ENCODE measurements at regions not wholly inside any gene's neighbourhood (a gene's known extent, or its start where the extent isn't known, plus 50 kb on each side); places are given as distances from the start of the nearest gene placed in this dataset.

DNA sequence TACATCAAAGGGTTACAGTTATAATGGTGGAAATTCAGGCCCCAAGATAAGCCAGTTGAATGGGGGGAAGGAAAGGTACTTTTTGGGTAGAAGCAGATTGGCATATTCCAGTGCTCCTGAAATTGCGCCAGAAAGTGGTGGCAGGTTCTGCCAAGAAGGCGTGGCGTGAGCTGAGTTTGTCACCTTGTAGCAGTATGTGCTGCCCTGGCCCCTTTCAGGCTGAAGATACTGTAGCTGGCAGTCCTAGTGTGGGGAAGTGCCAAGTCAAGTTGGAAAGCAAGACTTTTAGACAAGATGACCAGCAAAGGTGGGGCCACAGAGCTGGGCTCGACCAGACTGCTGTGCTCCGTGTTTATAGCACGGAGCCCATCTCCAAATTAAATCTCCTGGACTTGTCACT, 133.6 kb upstream of the GLRA1 start (continued):
- TF ChIP-seq, protein P1, sequence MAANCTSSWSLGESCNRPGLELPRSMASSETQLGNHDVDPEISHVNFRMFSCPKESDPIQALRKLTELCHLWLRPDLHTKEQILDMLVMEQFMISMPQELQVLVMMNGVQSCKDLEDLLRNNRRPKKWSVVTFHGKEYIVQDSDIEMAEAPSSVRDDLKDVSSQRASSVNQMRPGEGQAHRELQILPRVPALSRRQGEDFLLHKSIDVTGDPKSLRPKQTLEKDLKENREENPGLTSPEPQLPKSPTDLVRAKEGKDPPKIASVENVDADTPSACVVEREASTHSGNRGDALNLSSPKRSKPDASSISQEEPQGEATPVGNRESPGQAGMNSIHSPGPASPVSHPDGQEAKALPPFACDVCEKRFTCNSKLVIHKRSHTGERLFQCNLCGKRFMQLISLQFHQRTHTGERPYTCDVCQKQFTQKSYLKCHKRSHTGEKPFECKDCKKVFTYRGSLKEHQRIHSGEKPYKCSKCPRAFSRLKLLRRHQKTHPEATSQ (tag by site-specific recombination; IDR thresholded peaks at IDR 0.05), result no peak
- TF ChIP-seq ZSCAN23 (tag by site-specific recombination; IDR thresholded peaks at IDR 0.05), result no peak

DNA sequence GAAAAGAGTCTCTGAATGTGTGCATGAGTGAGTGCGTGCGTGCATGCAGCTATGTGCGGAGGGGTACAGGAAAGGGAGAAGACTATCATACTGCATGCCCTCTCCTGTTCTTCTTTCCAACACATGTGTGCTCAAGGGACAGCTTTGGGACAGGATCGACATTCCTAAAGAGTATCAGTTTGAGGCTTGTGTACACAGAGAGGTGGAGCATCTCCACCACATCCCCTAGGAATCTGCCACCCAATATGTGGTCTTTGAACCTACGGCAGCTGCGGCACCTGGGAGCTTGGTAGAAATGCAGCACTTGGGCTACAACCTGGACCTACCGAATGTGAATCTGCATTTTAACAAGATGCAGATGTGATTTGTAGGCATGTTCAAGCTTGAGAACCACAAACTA, 132.3 kb upstream of the GLRA1 start:
- Histone ChIP-seq H3K4me1 (ENCODE audit: control insufficient read depth, insufficient read depth, low read length) (peaks cover 2% of the 10 kb centered on the region; the same call in 1 of the 2 replicates), H3K9me3 (ENCODE audit: control insufficient read depth, insufficient read depth, low read depth, low read length) (no peaks in the 10 kb centered on the region), H3K36me3 (ENCODE audit: control insufficient read depth in 2 of 2, insufficient read depth in 1 of 2, low read length in 2 of 2) (no peaks in the 10 kb centered on the region), H3K27ac (ENCODE audit: extremely low read depth, low read depth, low read length) (no peak overlapping the region), H3K4me3 (ENCODE audit: low read depth, low read length) (no peak overlapping the region)
- POLR2A ChIA-PET, result no interaction called here
- TF ChIP-seq ZNF132 (tag by site-specific recombination; IDR thresholded peaks at IDR 0.05; ENCODE audit: borderline replicate concordance) (no peak), KLF1 (tag by site-specific recombination; IDR thresholded peaks at IDR 0.05) (no peak), ZNF302 (tag by site-specific recombination; IDR thresholded peaks at IDR 0.05; ENCODE audit: low read depth) (no peak), ZNF785 (tag by site-specific recombination; IDR thresholded peaks at IDR 0.05) (no peak)
- CTCF ChIA-PET, result interaction anchor here (0.5 kb wide), 1 partner anchor 459 kb away, joined by 3 read pairs; no protein-coding TSS in a partner anchor

DNA sequence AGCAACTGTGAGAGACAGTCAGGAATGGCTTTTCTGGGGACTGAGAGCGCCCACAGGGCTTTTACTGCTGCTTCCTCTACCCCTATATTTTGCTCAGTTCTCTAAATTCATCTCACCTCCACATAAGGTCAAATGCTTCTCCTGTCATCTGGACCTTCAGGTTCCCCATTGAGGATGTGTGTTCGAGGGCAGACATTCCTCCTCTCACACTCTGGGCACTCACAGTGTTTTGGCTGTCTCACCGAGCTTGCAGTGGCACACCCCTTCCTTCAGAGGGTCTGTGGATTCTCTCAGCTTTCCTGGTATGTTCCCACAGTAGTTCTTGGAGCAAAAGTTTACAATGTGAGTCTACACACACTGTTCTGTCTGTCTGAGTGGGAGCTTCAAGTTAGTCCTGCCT, 127.8 kb upstream of the GLRA1 start:
- Histone ChIP-seq H3K27ac (ENCODE audit: extremely low read depth, low read depth, low read length) (no peak overlapping the region), H3K4me3 (ENCODE audit: low read depth, low read length) (no peak overlapping the region), H3K9me3 (ENCODE audit: control insufficient read depth, insufficient read depth, low read depth, low read length) (no peaks in the 10 kb centered on the region), H3K36me3 (ENCODE audit: control insufficient read depth in 2 of 2, insufficient read depth in 1 of 2, low read length in 2 of 2) (no peaks in the 10 kb centered on the region), H3K4me1 (ENCODE audit: control insufficient read depth, insufficient read depth, low read length) (peaks cover 2% of the 10 kb centered on the region; the same call in 1 of the 2 replicates)
- TF ChIP-seq WT1 (tag by site-specific recombination; IDR thresholded peaks at IDR 0.05) (no peak), ZNF2 (tag by site-specific recombination; IDR thresholded peaks at IDR 0.05) (no peak), ZBTB7A (tag by site-specific recombination; IDR thresholded peaks at IDR 0.05; ENCODE audit: low read depth) (no peak), ZNF544 (tag by site-specific recombination; IDR thresholded peaks at IDR 0.05) (no peak), MYNN (tag by site-specific recombination; IDR thresholded peaks at IDR 0.05; ENCODE audit: borderline replicate concordance) (no peak), ZFHX2 (tag by site-specific recombination; conservative IDR thresholded peaks at IDR 0.05) (no peak), ZNF76 (tag by site-specific recombination; IDR thresholded peaks at IDR 0.05; ENCODE audit: borderline replicate concordance, low read depth) (no peak), ZNF423 (tag by site-specific recombination; IDR thresholded peaks at IDR 0.05) (no peak), FEZF1 (tag by site-specific recombination; IDR thresholded peaks at IDR 0.05) (no peak)
- TF ChIP-seq, protein P2, sequence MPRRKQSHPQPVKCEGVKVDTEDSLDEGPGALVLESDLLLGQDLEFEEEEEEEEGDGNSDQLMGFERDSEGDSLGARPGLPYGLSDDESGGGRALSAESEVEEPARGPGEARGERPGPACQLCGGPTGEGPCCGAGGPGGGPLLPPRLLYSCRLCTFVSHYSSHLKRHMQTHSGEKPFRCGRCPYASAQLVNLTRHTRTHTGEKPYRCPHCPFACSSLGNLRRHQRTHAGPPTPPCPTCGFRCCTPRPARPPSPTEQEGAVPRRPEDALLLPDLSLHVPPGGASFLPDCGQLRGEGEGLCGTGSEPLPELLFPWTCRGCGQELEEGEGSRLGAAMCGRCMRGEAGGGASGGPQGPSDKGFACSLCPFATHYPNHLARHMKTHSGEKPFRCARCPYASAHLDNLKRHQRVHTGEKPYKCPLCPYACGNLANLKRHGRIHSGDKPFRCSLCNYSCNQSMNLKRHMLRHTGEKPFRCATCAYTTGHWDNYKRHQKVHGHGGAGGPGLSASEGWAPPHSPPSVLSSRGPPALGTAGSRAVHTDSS (tag by site-specific recombination; IDR thresholded peaks at IDR 0.05), result no peak
- ChIA-PET POLR2A (no interaction called here), CTCF (interaction anchor here (0.6 to 2.2 kb wide), 3 partner anchors 10 to 91 kb away, joined by 4 to 9 read pairs (median 6); no protein-coding TSS in a partner anchor)

DNA sequence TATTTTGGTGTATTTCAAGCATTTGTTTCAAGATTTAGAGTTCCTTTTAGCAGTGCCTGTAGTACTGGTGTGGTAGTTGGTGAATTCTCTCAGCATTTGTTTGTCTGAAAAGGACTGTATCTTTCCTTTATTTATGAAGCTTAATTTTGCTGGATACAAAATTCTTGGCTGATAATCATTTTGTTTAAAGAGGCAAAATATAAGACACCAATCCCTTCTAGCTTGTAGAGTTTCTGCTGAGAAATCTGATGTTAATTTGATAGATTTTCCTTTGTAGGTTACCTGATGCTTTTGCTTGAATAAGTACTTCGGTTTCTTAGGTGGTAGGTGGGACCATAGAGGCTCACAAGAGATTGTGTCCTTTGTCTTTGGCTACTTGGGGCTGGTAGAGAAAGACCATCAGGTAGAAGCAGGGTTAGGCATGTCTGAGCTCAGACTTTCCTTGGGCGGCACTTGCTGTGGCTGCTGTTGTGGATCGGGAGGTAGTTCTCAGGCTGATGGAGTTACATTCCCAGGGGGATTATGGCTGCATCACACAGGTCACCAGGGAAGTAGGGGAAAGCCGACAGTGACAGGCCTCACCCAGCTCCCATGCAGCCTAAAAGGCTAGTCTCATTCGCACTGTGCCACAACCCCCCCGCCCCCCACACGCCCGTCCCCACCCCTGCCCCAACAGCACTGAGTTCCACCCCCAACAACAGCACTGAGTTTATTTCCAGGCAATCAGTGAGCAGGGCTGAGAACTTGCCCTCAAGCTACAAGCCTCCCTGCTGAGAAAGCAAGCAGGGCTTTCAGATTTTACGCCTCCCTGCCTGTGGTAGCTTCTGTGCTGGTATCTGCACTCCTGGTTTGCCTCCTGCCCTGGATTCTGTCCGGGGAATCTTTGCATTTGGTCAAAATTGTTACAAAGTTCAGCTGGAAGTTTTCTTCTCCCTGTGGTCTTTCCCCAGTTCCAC, 127.1 kb upstream of the GLRA1 start:
- ChIA-PET POLR2A (no interaction called here), CTCF (interaction anchor here (0.6 to 2.2 kb wide), 4 partner anchors 10 to 226 kb away, joined by 4 to 9 read pairs (median 5); no protein-coding TSS in a partner anchor)
- Histone ChIP-seq H3K4me3 (ENCODE audit: low read depth, low read length) (no peak overlapping the region), H3K9me3 (ENCODE audit: control insufficient read depth, insufficient read depth, low read depth, low read length) (no peaks in the 10 kb centered on the region), H3K27ac (ENCODE audit: extremely low read depth, low read depth, low read length) (no peak overlapping the region), H3K36me3 (ENCODE audit: control insufficient read depth in 2 of 2, insufficient read depth in 1 of 2, low read length in 2 of 2) (no peaks in the 10 kb centered on the region), H3K4me1 (ENCODE audit: control insufficient read depth, insufficient read depth, low read length) (peaks cover 2% of the 10 kb centered on the region; the same call in 1 of the 2 replicates)
- no peak for TF ChIP-seq ZNF416 (tag by site-specific recombination; IDR thresholded peaks at IDR 0.05)
- peak; percentile 91 for TF ChIP-seq SETDB1 (IDR thresholded peaks at IDR 0.05; ENCODE audit: insufficient read length, low read length)
- TF ChIP-seq ZNF350 (tag by site-specific recombination; IDR thresholded peaks at IDR 0.05), result no peak
- no peak for TF ChIP-seq ZNF324 (tag by site-specific recombination; IDR thresholded peaks at IDR 0.05)
- TF ChIP-seq HOXA7 (CRISPR knock-in tag; IDR thresholded peaks at IDR 0.05; ENCODE audit: borderline replicate concordance), result no peak
- no peak for TF ChIP-seq ZNF132 (tag by site-specific recombination; IDR thresholded peaks at IDR 0.05; ENCODE audit: borderline replicate concordance)
- peak; percentile 33; the same call in 1 of the 2 replicates for TF ChIP-seq GLIS1 (tag by site-specific recombination; IDR thresholded peaks at IDR 0.05)
- TF ChIP-seq ZNF239 (tag by site-specific recombination; IDR thresholded peaks at IDR 0.05), result no peak
- peak; percentile 62 for TF ChIP-seq ZIC2 (tag by site-specific recombination; IDR thresholded peaks at IDR 0.05)
- no peak for TF ChIP-seq BCL11B (tag by site-specific recombination; IDR thresholded peaks at IDR 0.05; ENCODE audit: low read depth)
- TF ChIP-seq OSR2 (tag by site-specific recombination; IDR thresholded peaks at IDR 0.05), result 0 out of 2 replicates have a peak, but pooled peaks have one; percentile 42
- no peak for TF ChIP-seq GLIS2 (tag by site-specific recombination; IDR thresholded peaks at IDR 0.05)
